GM04503 (cell line): ENCODE measurements at regions not wholly inside any gene's neighbourhood (a gene's known extent, or its start where the extent isn't known, plus 50 kb on each side); places are given as distances from the start of the nearest gene placed in this dataset.
A peak's percentile ranks its signal among the peaks of the same experiment; 100 is the strongest.
"Not testable (repeated sequence)": the region's sequence is repeated elsewhere in the genome, so short reads cannot be mapped to it uniquely, and the experiment has no call there.

Experiments
- DNase-seq: peaks from one replicate; pipeline ENCODE4 v3.0.0-alpha.2; 2012; ENCODE audit warnings: low read depth

DNA sequence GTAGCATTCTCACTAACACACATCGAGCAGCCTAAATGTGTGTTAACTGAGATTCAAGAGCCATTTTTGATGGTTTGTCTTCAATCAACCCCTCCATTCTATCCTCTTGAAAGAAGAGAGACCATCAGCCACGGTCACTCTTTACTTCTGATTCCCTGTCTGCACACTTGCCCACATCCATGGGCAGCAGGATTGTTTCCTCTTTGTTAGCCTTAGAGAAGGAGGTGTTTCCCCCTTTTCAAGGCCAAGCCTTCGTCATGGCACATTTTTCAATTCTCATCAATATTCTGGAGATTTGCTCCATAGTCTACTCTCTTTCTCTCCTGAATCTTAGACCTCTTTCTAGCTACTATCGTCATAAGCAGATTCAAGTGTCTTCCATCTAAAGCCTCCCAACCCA lies 522.4 kb upstream of the NAALADL2 start:
- DNase-seq = no peak

DNA sequence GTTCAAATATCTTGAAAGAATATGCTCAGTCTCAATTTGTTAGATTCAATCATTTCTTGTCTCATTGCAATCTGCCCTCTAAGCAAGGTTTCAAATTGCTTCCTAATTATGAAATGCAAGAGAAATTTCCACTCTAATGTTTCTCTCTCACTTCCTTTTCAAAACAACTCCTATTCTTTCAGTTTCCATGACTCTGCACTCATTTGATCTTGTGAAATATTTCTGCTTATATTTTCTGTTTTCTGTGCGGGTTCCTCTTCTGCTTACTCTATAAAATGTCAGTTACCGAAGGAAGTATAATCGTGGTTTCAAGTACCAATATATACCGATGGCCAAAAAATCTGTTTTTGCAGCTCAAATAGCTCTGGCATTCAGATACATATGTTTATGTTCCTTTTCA lies 521.9 kb upstream of the NAALADL2 start:
- no peak for DNase-seq

GRCh38 chr3:174340624-174341587 lies 518.2 kb upstream of the NAALADL2 start:
- no peak for DNase-seq

DNA sequence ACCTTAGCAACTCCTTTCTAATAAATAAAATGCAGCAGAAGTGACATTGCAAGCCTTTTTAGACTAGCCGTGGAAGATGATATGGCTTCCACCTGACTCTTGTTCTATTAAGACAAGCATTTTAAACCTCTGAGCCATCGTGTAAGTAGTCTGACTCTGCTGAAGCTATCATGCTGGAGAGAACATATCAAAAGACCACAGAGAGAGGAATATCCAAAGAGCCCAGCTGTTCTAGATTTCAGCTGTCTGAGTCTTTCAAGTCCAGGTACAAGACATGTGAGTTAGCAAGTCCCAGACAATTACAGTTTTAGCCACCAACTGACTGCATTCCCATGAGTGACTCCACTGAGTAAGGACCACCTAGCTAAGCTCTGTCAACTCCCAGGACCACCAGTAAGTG lies 517.0 kb upstream of the NAALADL2 start:
- no peak for DNase-seq

- peak; percentile 67 for DNase-seq
Observed at GRCh38 chr3:174342941-174343501, 516.1 kb upstream of the NAALADL2 start.

GRCh38 chr3:174346141-174346540 lies 513.0 kb upstream of the NAALADL2 start:
- no peak for DNase-seq

GRCh38 chr3:174346571-174346970 lies 512.6 kb upstream of the NAALADL2 start:
- no peak for DNase-seq

GRCh38 chr3:174347474-174348138 lies 511.5 kb upstream of the NAALADL2 start:
- DNase-seq = no peak

- DNase-seq = no peak
Observed at GRCh38 chr3:174352227-174352626, 506.9 kb upstream of the NAALADL2 start.

- no peak for DNase-seq
Observed at GRCh38 chr3:174355505-174355904, 503.6 kb upstream of the NAALADL2 start.

DNA sequence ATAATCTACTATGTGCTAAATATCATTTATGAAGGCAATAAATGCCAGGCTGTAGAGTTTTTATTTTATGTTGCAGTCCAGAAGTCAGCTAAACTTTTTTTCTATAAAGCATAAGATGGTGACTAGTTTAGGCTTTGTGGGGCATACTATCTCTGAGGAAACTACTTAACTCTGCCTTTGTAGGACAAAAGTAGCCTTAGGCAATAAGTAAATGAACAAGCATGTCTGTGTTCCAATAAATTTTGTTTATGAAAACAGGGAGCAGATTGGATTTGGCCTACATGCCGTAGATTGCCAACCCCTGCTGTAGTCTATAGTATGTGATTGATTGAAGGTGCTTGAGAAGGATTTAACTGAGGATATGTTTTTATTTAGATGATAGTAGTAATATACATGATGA lies 502.5 kb upstream of the NAALADL2 start:
- no peak for DNase-seq

- no peak for DNase-seq
Observed at GRCh38 chr3:174358252-174358651, 500.9 kb upstream of the NAALADL2 start.

- no peak for DNase-seq
Observed at GRCh38 chr3:174362556-174362955, 496.6 kb upstream of the NAALADL2 start.

GRCh38 chr3:174363256-174363655 lies 495.9 kb upstream of the NAALADL2 start:
- no peak for DNase-seq

DNA sequence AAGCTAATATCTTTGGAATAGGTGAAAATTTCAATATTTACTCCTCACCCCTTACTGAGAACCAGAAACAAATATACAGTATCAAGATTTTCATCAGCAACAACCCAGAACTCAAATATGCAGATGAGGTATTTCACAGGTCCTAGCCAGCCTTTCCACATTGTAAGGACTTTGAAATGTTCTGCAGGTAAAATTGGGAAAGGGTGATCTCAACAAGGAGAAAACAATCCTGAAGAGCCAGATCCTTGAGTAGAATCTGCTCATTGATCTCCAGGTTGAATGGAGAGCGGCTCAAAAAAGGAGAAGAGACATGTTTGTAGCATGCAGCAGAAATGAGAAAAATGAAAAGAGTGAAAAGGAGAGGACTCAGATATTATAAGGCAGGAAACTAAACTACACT lies 493.3 kb upstream of the NAALADL2 start:
- DNase-seq = no peak

- not testable (repeated sequence) for DNase-seq
Observed at GRCh38 chr3:174366904-174367303, 492.2 kb upstream of the NAALADL2 start.

DNA sequence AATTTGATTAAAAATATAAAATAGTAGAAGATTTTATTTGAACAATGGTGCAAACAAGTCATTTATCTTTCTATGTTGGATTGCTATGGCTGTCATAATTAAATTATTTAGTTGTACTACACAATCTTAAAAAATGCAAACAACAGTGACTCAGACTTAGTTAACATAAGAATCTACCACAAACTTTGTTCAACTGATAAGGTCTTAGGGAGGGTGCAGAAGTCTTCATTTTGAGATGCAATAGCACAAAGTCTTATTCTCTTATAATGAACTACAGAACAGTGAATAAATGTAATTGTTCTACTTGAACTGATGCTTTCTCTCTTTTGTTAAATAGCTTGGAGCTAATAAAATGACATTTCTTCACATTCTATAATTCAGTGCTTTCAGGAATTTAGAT lies 482.8 kb upstream of the NAALADL2 start:
- DNase-seq = peak; percentile 39

- no peak for DNase-seq
Observed at GRCh38 chr3:174377096-174377495, 482.0 kb upstream of the NAALADL2 start.

- DNase-seq = no peak
Observed at GRCh38 chr3:174377684-174378083, 481.4 kb upstream of the NAALADL2 start.

DNA sequence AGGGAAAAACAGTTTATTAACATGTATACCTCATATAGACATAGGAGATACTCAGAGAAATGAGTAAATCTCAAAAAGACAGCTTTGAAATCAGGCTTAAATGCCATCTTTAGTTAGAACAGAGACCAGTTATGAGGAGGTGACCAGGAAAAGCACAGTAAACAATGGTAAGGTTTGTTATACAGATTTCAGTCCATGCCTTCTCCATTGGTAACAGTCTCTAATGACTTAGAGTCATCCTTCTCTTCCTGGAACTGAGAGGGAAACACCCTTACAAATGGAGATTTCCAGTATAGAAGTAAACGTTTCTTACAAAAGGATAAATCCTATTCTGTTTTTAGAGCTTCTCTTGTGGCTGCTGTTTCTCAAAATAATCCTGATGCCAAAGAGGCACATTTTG lies 476.3 kb upstream of the NAALADL2 start:
- no peak for DNase-seq

- no peak for DNase-seq
Observed at GRCh38 chr3:174387736-174388135, 471.4 kb upstream of the NAALADL2 start.

- no peak for DNase-seq
Observed at GRCh38 chr3:174397848-174398247, 461.3 kb upstream of the NAALADL2 start.

GRCh38 chr3:174398761-174399160 lies 460.4 kb upstream of the NAALADL2 start:
- no peak for DNase-seq
